ENCODE measurements at regions not wholly inside any gene's neighbourhood (a gene's known extent, or its start where the extent isn't known, plus 50 kb on each side); places are given as distances from the start of the nearest gene placed in this dataset.

- WGBS, 2 donors = 75 to 82% methylated on average over 1 of the region's 1 CpG
- TF ChIP-seq CTCF (IDR thresholded peaks at IDR 0.05) = no peak
- no peak overlapping the region for H3K27ac ChIP-seq
- H3K9me3 ChIP-seq = no peaks in the 10 kb centered on the region
- H3K4me1 ChIP-seq = no peaks in the 10 kb centered on the region
- H3K4me3 ChIP-seq = no peak overlapping the region
- DNase-seq (no peak), ATAC-seq (no peak)
- no peaks in the 10 kb centered on the region for H3K27me3 ChIP-seq
- intact Hi-C loops (cut with DNase I) = no loop called here
- no peaks in the 10 kb centered on the region for H3K36me3 ChIP-seq
These were observed 595.4 kb upstream of the MIR17HG start for GRCh38 chr13:90752070-90752469.

- no peak overlapping the region for H3K4me3 ChIP-seq
- DNase-seq (no peak), ATAC-seq (no peak)
- TF ChIP-seq CTCF (IDR thresholded peaks at IDR 0.05) = no peak
- H3K27me3 ChIP-seq = no peaks in the 10 kb centered on the region
- intact Hi-C loops (cut with DNase I) = no loop called here
- H3K9me3 ChIP-seq = no peaks in the 10 kb centered on the region
- no peak overlapping the region for H3K27ac ChIP-seq
- H3K36me3 ChIP-seq = no peaks in the 10 kb centered on the region
- WGBS, 2 donors = 72 to 85% methylated on average over 2 of the region's 2 CpGs
- no peaks in the 10 kb centered on the region for H3K4me1 ChIP-seq
These were observed 590.3 kb upstream of the MIR17HG start for GRCh38 chr13:90757127-90757680.

GRCh38 chr13:90760639-90761038 lies 586.8 kb upstream of the MIR17HG start:
- WGBS, 2 donors = 40 to 96% methylated on average over 1 of the region's 1 CpG
- TF ChIP-seq CTCF (IDR thresholded peaks at IDR 0.05) = no peak
- intact Hi-C loops (cut with DNase I) = no loop called here
- DNase-seq (no peak), ATAC-seq (no peak)
- H3K36me3 ChIP-seq = no peaks in the 10 kb centered on the region
- no peak overlapping the region for H3K27ac ChIP-seq
- H3K27me3 ChIP-seq = no peaks in the 10 kb centered on the region
- no peaks in the 10 kb centered on the region for H3K4me1 ChIP-seq
- no peak overlapping the region for H3K4me3 ChIP-seq
- H3K9me3 ChIP-seq = no peaks in the 10 kb centered on the region

- Histone ChIP-seq H3K27me3 (no peaks in the 10 kb centered on the region), H3K27ac (no peak overlapping the region), H3K4me3 (no peak overlapping the region), H3K9me3 (no peaks in the 10 kb centered on the region), H3K4me1 (no peaks in the 10 kb centered on the region), H3K36me3 (no peaks in the 10 kb centered on the region)
- no peak for DNase-seq
- 41 to 46% methylated on average over 2 of the region's 2 CpGs for WGBS, 2 donors
- no peak for TF ChIP-seq CTCF (IDR thresholded peaks at IDR 0.05)
- intact Hi-C loops (cut with DNase I) = no loop called here
- no peak for ATAC-seq
These were observed 583.9 kb upstream of the MIR17HG start for GRCh38 chr13:90763476-90764150.

Measured in heart right ventricle (tissue), 16 donors.